ENCODE measurements at regions not wholly inside any gene's neighbourhood (a gene's known extent, or its start where the extent isn't known, plus 50 kb on each side); places are given as distances from the start of the nearest gene placed in this dataset.

DNA sequence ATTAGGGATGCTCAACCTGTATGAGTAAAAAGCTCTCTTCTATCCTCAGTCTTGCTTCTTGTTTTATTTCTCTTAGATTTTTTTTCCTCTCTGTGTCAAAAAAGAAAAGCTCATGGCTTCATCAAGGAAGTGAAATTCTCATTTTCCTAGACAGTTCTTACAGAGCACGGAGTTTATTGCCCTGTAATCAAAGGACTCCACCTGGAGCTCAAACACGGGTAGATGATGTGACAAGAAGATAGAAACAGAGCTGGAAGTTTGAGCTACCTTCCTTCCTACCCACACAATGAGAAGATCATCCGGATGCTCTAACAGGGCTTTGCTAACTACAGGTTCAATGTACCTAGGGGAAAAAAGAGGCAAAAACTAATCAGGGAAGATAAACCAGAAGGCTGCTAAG is 564.8 kb downstream of the MED13L start:
- ATAC-seq = no peak
- in situ Hi-C loops (cut with MboI; ENCODE audit: low sequenced_read_pairs in 4 of 4) = no loop called here
- no peak for TF ChIP-seq POLR2A (IDR thresholded peaks at IDR 0.05)
- TF ChIP-seq, protein P1, sequence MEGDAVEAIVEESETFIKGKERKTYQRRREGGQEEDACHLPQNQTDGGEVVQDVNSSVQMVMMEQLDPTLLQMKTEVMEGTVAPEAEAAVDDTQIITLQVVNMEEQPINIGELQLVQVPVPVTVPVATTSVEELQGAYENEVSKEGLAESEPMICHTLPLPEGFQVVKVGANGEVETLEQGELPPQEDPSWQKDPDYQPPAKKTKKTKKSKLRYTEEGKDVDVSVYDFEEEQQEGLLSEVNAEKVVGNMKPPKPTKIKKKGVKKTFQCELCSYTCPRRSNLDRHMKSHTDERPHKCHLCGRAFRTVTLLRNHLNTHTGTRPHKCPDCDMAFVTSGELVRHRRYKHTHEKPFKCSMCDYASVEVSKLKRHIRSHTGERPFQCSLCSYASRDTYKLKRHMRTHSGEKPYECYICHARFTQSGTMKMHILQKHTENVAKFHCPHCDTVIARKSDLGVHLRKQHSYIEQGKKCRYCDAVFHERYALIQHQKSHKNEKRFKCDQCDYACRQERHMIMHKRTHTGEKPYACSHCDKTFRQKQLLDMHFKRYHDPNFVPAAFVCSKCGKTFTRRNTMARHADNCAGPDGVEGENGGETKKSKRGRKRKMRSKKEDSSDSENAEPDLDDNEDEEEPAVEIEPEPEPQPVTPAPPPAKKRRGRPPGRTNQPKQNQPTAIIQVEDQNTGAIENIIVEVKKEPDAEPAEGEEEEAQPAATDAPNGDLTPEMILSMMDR (IDR thresholded peaks at IDR 0.05 in 4 of 5, conservative IDR thresholded peaks at IDR 0.05 in 1 of 5) = no peak
- Histone ChIP-seq H3K27ac (no peak overlapping the region), H3K9me3 (no peaks in the 10 kb centered on the region), H3K4me3 (no peak overlapping the region), H3K4me1 (peaks cover 5 to 8% of the 10 kb centered on the region in 2 donors), H3K27me3 (peaks cover 0 to 2% (median 0%) of the 10 kb centered on the region in 3 donors), H3K36me3 (no peaks in the 10 kb centered on the region)
- DNase-seq = no peak
- intact Hi-C loops (cut with DNase I; ENCODE audit: low total_unique reads) = no loop called here

DNA sequence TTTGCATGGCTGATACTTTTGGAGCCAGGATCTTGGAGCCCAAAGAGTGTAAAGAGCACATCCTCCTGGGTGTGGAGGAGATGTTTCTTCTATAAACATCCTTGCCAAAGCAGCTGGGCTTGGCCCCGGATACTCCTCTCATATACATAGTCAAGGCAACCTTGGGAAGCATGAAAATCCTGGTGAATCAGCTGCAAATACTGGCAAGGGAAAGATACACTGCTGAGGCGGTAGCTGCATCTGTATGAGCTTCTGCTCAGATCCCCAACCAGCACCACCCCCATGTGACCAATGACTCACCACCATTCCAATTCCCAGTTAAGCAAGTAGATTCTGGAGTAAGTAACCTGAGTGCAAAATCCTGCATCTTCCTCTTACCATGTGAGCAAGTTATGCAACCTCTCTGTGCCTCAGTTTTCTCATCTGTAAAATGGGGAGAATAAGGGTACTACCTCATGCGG is 567.4 kb downstream of the MED13L start:
- no peak for TF ChIP-seq POLR2A (IDR thresholded peaks at IDR 0.05)
- TF ChIP-seq, protein P1 (IDR thresholded peaks at IDR 0.05 in 4 of 5, conservative IDR thresholded peaks at IDR 0.05 in 1 of 5) = no peak
- ATAC-seq (peak; percentile 47 to 55), DNase-seq (peak; percentile 7 to 39)
- H3K4me3 ChIP-seq = no peak overlapping the region
- peaks cover 0 to 2% (median 0%) of the 10 kb centered on the region in 3 donors for H3K27me3 ChIP-seq
- peaks cover 5 to 8% of the 10 kb centered on the region in 2 donors for H3K4me1 ChIP-seq
- no peaks in the 10 kb centered on the region for H3K9me3 ChIP-seq
- H3K27ac ChIP-seq = no peak overlapping the region
- in situ Hi-C loops (cut with MboI; ENCODE audit: low sequenced_read_pairs in 4 of 4) = no loop called here
- no peaks in the 10 kb centered on the region for H3K36me3 ChIP-seq
- intact Hi-C loops (cut with DNase I; ENCODE audit: low total_unique reads) = no loop called here

DNA sequence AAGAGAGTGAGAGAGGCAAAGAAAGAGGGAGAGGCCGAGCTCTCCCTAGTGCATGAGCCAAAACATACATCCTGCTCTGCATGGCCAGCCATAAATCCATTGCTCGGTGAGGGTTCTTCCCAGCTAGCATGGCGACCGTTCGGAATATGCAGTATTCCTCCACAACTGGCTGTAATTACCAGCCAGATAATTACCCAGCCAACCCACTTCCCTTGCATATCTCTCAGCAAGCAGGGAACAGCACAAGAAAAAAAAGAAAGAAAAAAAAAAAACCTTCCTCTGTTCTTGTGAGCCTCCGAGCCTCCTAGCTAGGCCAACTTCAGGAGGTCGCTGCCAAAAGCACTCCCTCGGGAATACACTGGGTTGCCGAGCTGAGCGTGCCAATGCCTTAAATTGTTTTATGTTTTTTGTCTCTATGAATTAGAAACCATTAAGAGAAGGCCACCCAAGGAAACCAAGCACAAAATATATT is 567.9 kb downstream of the MED13L start:
- intact Hi-C loops (cut with DNase I; ENCODE audit: low total_unique reads) = no loop called here
- H3K9me3 ChIP-seq = no peaks in the 10 kb centered on the region
- H3K27me3 ChIP-seq = peaks cover 0 to 2% (median 0%) of the 10 kb centered on the region in 3 donors
- TF ChIP-seq POLR2A (IDR thresholded peaks at IDR 0.05) = no peak
- TF ChIP-seq, protein P1 (IDR thresholded peaks at IDR 0.05 in 4 of 5, conservative IDR thresholded peaks at IDR 0.05 in 1 of 5) = no peak
- H3K4me3 ChIP-seq = no peak overlapping the region
- ATAC-seq (peak in 1 of 2 donors; percentile 21), DNase-seq (peak in 1 of 2 donors; percentile 19)
- H3K36me3 ChIP-seq = no peaks in the 10 kb centered on the region
- H3K4me1 ChIP-seq = peaks cover 5 to 8% of the 10 kb centered on the region in 2 donors
- in situ Hi-C loops (cut with MboI; ENCODE audit: low sequenced_read_pairs in 4 of 4) = no loop called here
- H3K27ac ChIP-seq = no peak overlapping the region

DNA sequence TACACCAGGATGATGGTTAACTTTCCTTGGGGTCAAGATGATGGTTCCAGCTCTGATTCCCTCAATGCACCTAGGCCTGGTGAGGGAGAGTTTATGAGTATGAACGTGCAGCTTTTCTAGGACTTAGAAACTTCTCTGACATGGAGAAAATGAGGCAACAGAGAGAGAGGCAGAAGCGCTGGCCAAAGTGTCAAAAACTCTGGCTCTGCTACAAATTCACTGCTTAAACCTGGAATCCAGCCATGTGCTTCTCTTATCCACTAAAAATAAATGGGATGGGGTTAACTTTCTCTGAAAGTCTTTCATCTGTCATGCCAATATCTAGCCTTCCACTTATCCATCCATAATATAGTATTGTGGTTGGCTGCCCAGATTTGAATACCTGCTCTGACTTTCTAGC is 568.7 kb downstream of the MED13L start:
- peaks cover 0 to 2% (median 0%) of the 10 kb centered on the region in 3 donors for H3K27me3 ChIP-seq
- H3K36me3 ChIP-seq = no peaks in the 10 kb centered on the region
- DNase-seq (no peak), ATAC-seq (no peak)
- TF ChIP-seq, protein P1 (IDR thresholded peaks at IDR 0.05 in 4 of 5, conservative IDR thresholded peaks at IDR 0.05 in 1 of 5) = no peak
- TF ChIP-seq POLR2A (IDR thresholded peaks at IDR 0.05) = no peak
- H3K9me3 ChIP-seq = no peaks in the 10 kb centered on the region
- in situ Hi-C loops (cut with MboI; ENCODE audit: low sequenced_read_pairs in 4 of 4) (no loop called here), intact Hi-C loops (cut with DNase I; ENCODE audit: low total_unique reads) (no loop called here)
- peaks cover 5 to 8% of the 10 kb centered on the region in 2 donors for H3K4me1 ChIP-seq
- H3K4me3 ChIP-seq = no peak overlapping the region
- no peak overlapping the region for H3K27ac ChIP-seq

All from gastrocnemius medialis (tissue), 4 donors.